GM11168 (cell line): ENCODE measurements at regions not wholly inside any gene's neighbourhood (a gene's known extent, or its start where the extent isn't known, plus 50 kb on each side); places are given as distances from the start of the nearest gene placed in this dataset.
"Not testable (repeated sequence)": the region's sequence is repeated elsewhere in the genome, so short reads cannot be mapped to it uniquely, and the experiment has no call there.

Experiments used
- in situ Hi-C: fragments of 300-500 bp; cut with MboI; formaldehyde crosslinking; loops from one replicate; pipeline ENCODE4 v1.12.0; 2022; ENCODE audit warnings: low sequenced_read_pairs; ENCODE audit not compliant: unreplicated experiment

DNA sequence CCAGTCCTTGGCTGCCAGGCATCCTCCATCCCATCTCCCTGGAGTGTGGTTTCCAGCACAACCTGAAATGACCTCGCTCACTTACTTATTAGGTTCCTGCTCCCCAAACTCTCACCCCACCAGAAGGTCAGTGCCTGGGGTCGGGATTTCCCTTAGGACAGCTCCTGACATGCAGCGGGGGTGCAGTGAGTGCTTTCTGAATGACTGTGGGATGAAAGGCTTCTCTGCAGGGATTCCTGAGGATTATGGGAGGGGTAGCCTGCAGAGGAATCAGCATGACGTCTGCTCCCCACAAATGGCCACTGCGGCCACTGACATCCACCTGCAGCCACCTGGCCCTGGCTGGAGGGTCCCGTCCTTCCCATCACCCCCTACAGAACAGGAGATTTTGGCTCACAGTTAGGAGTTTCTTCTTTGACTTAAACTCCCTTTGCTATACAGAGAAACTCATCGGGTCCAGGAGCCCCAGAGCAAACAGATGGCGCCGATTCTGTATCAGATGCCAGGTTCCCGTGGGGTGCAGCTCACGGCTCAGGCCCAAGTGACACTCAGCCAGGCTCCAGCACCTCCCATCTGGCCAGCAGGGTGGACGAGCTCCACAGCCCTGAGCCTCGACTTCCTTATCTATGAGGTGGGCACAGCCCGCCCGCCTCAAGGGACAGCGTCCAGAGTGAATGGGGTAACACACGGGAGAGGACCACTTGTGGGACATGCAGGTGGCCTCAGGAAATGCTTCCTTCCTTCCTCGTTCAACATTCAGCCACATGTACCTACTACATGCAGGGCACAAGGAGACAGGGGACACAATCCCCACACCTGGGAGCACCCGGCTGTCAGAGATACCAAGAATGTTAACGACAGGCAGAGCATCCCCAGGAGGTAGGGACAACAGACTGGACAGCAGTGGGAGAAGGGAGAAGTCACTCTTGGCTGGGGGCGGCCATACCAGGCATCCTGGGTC is 69.8 kb downstream of the RMI2 start:
- in situ Hi-C loops, result loop anchor here (5.0 to 10.0 kb wide), 2 partner anchors 112 to 400 kb away; a partner anchor contains a TSS

DNA sequence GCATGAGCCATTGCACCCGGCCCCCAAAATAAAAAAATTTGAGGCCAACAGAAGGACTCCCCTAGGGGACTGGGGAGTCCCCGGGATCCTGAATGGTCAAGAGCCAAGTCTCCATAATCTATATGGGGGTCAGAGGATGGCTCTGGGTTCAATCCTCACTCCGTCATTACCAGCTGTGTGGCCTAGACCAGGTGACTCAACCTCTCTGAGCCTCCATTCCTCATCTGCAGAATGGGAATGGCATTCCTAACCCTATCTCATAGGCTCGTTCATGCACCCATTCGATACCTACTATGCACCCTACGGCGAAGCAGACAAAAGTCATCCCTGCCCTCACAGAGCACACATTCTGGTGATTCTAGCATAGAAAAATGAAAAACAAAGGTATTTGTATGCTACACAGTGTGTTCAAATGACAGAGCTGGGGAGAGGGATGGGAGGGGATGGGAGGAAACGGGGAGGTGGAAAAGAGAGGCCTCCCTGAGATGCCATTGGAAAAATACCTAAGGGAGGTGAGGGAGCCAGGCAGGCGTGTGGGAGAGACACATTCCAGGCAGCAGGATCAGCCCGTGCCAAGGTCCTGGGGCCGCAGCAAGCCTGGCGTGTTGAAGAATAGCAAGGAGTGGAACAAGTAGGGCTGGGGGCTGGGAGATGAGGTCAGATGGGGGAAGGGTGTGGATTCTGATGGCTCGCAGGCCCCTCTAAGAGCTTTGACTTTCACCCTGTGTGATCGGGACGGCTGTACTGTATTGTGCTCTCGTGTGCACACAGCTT is 71.2 kb downstream of the RMI2 start:
- in situ Hi-C loops, result loop anchor here (10.0 kb wide), 1 partner anchor 398 kb away; no protein-coding TSS in a partner anchor

DNA sequence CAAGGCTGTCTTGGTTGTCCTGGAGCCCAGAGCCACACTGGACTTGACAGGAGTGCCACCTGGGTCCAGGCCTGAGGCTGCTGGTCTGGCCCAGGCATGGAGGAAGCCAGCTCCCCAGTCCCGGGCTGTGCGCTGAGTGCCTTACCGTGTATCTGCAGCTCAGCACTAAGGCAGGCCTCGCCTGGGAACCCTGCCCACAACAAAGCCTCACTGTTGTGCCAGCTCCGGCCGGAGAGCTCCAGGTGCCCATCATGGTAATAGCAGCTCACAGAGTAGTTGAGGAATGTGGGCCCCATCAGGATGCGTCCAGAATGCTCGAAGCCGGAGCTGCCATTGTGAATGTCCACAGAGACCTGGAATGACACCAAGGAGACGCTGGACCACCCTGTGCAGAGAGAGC is 72.2 kb downstream of the RMI2 start:
- in situ Hi-C loops, result loop anchor here (10.0 kb wide), 1 partner anchor 397 kb away; no protein-coding TSS in a partner anchor

DNA sequence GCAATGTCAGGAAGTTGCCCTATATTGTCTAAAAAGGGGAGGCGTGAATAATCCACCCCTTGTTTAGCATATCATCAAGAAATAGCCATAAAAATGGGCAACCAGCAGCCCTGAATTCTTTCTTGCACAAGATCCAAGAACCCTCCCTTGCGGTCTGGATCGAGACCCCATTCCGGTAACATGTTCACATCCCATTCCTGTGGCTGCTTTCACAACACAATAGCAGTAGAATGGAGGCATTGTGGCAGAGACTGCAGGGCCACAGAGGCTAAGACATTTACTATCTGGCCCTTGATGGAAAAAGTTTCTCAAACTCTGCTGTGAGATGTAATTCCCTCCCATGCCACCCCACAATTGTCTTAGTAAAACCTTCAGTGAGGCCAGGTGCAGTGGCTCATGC is 73.2 kb downstream of the RMI2 start:
- in situ Hi-C loops, result loop anchor here (10.0 kb wide), 1 partner anchor 396 kb away; no protein-coding TSS in a partner anchor

DNA sequence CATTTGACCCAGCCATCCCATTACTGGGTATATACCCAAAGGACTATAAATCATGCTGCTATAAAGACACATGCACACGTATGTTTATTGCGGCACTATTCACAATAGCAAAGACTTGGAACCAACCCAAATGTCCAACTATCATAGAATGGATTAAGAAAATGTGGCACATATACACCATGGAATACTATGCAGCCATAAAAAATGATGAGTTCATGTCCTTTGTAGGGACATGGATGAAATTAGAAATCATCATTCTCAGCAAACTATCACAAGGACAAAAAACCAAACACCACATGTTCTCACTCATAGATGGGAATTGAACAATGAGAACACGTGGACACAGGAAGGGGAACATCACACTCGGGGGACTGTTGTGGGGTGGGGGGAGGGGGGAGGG is 74.8 kb downstream of the RMI2 start:
- in situ Hi-C loops, result not testable (repeated sequence)

DNA sequence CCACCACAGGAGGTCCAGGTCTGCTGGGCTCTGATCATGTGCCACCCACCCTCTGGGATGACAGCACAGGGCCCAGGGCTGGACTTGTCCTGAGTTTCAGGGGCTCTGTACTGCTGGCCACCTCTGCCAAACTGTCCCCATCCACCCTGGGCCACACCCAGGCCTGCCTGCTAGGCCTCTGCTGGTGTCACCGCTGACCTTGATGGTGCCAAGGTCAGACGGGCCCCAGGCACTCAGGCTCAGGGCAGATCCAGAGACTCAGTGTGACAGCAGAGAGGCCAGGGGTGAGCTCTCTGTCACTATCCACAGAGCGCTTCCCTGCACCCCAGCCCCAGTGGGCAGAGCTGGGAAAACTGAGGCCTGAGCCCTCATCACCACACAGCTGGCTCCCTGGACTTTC is 75.6 kb downstream of the RMI2 start:
- in situ Hi-C loops, result no loop called here

DNA sequence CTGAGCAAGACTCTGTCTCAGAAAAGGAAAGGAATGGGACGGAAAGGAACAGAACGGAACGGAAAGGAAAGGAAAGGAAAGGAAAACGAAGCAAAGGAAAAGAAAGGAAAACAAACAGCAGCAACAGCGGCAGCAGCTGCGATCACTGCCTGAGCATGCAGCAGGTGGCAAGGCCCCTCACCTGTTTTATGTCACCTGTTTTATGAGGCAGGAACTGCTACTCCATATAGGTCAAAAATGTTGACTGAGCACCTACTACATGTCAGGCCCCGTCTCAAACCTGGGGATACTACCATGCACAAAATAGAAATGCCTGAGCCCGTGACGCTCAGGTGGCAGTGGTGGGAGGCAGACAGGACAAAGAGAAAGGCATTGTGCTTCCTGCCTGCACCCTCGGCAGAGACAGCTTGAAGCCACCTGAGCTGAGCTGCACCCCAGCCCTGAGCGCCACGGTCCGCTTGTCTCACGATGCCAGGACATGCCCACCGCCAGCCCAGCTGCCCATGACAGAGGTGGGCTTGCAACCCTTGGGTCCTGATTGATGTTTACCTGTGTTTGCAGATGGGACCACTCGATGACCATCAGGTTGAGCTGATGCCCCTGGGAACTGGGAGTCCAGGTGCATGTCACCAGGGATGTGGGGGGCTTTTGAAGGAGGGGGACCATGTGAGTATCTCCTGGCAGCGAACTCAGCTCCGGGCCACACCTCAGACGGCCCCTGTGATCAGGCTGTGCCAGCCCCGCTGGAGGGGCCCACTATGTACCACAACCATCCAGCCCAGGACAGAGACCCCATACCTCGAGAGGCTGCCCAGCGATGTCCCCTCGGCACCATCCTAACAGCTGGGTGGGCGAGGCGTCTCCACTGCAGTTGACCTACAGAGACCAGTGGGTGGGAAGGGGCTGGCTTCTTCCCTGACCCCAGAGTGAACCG is 77.4 kb downstream of the RMI2 start:
- in situ Hi-C loops, result no loop called here

DNA sequence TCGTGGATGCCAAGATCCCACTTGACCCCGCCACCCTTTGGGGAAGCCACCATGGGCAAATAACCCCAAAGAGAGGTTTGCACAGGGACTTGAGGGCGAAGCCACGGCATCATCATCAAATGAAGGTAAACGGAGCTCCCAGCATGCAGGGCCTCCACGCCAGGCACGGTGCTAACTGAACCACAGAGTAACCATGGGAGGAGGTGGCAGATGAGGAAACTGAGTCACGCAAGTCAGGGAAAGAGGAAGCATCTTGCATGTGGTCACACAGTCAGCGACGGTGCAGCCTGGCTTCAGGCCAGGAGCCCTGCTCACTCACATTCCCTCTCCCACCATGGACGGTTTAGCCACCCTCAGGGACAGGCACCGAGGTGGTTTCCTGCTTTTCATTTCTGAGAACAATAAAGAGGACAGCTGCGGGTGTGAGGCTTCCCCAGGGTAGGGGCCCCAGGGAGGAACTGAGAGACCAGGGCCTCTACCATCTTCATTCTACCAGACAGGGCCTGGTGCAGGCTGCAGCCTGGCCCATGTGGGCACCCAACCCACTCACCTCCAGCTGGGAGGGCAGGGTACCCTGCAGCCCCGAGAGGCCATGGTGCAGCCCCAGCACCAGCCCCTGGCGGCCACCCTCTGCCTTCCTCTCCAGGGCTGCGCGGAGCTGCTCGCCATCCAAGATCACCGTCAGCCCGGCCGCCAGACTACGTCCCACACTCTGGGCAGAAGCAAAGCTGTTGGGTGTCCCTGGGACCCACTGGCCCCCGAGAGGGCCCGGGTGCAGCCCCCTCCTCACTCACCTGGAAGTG is 78.3 kb downstream of the RMI2 start:
- in situ Hi-C loops, result no loop called here

DNA sequence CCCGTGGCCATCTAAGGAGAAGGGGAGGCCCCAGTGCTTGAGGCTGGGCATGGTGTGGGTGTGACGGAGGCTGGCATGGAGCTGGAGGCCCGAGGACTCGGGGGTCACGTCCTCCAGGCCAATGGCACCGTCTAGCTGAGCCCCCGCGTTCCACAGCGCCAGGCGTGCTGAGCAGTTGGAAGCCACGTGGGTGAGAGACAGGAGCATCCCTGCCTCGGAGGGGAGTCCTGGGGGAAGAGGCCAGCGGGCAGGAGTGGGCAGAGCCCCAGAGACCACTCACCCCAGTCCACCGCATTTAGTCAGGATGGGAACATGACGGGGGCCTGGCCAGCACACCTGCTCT is 78.8 kb downstream of the RMI2 start:
- in situ Hi-C loops, result no loop called here

DNA sequence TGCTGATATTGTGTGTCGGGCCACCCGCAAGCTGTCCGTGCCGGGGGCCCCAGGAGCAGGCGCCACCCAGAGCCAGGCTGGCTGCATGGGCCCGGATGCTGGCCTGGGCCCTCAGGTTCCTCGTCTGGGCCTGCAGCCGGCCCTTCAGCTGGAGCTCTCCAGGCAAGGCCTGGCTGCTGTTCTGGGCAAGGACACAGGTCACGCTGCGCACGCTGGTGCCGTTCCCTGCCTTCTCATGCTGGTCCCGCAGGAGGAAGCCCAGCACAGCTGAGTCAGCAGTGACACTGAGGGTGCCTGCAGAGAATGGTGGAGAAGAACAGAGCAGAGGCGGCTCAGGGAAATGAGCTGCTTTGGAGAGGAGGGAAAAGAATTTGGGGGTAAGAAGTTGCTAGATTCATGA is 79.9 kb downstream of the RMI2 start:
- in situ Hi-C loops, result no loop called here

DNA sequence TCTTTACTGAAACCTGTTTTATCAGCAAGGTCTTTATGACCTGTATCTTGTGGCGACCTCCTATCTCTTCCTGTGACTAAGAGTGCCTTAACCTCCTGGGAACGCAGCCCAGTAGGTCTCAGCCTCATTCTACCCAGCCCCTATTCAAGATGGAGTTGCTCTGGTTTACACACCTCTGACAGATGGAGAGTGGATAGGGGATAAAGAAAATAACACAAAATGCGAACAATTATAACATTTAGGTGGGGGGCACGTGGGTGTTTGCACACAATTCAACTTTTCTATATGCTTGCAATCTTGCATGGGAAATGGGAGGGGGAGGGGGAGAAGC is 83.3 kb downstream of the RMI2 start:
- in situ Hi-C loops, result no loop called here

DNA sequence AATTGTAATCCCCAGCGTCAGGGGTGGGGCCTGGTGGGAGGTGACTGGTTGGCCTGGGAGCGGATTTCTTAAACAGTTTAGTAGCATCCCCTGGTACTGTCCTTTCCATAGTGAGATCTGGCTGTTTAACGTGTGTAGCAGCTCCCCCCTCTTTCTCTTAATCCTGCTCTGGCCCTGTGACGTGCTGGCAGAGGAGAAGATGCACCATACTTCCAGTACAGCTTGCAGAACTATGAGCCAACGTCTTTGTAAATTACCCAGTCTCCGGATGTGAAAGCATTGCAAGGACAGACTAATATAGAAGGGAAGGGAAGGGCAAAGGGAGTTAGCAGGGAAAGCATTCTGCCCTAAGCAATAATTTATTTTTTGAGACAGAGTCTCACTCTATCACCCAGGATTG is 83.9 kb downstream of the RMI2 start:
- in situ Hi-C loops, result no loop called here

DNA sequence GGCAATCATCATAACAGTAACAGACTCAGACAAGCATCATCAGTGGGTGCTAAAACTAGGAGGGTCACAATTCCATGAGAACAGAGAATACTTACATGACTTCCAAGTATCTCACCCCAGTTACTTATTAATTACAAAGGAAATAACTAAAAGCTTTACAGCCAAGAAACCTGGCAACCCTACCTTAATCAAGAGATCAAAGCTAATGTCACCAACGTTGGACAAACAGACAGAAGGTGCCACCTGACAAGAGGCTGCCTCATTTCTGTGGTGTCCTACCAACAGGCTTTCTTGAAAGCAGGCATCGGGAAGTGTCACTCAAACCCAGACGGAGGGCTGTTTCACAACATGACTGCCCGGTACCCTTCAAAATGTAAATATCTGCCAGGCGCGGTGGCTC is 84.6 kb downstream of the RMI2 start:
- in situ Hi-C loops, result no loop called here

DNA sequence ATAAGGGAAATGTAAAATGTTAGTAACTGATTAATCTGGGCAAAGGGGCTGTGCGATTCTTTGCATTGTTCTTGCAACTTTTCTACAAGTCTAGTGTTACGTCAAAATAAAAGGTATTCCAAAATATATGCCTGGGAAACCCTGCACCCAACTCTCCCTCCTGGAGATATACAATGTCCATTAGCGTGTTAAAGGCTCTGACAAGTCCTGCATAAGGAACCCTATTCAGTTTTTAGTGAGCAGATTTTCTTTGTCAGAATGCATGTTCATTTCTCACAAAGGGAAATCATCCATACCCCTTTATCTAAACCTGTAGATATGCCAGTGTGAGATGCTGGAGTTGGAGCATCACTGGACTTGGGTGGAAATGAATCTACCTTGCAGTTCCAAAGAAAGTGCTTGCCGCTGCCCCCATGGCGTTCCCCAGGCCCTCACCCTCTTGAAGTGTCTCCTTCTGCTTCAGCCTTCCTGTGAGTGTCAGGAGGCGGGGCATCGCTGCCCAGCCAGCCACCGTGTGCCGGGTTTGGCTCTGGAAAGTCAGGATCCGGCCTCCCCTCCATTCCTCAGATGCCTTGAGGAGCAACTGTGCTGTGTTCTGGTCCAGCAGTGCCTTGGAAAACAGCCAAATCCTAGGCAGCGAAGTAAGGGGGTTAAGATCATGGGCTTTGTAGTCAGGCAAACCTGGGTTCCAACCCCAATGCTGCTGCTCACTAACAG is 85.5 kb downstream of the RMI2 start:
- in situ Hi-C loops, result no loop called here

DNA sequence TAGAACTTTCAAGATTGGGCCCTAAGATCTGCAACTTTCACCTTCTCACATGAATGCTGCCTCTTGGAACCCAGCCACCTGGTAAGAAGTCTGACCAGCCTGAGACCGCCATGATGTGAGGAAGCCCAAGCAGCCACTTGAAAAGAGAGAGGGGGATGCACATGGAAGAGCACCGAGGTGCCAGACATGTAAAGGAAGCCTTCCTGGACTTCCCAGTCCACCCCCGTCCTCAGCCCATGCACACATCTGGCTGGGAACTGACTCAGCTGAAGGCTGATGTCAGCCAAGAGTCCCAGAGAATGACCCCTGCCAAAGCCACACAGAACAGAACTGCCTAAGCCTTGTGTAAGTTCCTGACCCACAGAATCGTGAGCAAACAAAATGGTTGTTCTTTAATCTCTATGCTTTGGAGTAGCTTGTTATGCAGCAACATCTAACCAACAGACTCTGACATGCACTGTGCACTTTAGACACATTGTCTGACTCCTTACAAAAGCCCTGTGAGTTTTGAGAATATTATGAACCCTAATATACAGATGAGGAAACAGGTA is 86.7 kb downstream of the RMI2 start:
- in situ Hi-C loops, result no loop called here

DNA sequence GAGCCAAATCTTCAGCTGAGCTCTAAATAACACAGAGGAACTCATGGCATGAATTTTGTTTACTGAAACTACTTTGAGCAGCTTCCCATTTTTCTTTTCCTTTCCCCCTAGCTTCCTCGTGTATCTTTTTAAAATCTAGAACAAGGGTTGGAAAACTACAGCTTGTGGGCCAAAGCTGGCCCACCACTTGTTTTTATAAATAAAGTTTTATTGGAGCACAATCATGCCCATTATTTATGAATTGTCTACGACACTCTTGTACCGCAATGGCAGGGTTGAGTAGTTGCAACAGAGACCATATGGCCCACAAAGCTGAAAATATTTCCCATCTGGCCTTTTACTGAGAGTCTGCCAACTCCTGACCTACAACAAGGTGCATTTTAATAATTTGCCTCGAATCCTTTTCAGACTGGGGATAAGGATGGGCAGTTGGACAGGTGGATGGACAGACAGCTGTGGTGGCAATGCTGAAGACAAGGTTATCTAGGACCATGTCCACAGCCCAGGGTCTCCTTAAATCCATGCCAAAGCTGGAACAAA is 87.7 kb downstream of the RMI2 start:
- in situ Hi-C loops, result no loop called here

DNA sequence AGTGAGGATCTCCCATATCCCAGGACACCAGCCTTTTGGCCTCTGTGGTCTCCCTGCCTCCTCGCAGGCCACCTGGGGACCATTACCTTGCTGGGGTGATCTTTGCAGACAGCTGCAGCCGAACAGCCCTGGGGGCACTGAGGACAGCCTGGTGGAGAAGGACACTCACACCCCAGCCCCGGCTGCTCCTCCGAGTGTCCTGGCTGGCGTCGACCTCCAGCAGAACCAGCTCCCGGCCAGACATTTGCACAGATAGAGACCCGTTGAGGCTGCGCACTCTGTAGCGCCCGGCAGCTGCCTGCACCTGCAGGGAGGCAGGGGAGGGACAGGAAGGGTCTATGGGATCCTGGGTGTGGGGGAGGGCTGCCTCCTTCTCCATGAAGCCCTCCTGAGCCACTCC is 90.3 kb downstream of the RMI2 start:
- in situ Hi-C loops, result no loop called here

DNA sequence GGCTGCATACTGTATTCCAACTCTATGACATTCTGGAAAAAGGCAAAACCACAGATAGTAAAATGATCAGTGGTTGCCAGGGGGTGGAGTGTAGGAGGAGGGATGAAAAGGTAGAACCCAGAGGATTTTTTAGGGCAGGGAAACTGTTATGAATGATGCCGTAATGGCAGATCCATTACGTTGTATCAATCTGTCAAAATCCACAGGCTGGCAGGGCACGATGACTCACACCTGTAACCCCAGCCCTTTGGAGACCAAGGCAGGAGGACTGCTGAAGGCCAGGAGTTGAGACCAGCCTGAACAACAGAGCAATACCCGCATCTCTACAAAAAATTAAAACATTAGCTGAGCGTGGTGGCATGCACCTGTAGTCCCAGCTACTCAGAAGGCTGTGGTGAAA is 91.8 kb downstream of the RMI2 start:
- in situ Hi-C loops, result no loop called here
